GM23338 (cell line): ENCODE measurements at regions not wholly inside any gene's neighbourhood (a gene's known extent, or its start where the extent isn't known, plus 50 kb on each side); places are given as distances from the start of the nearest gene placed in this dataset.

Experiments
- ATAC-seq: fragments of 200-7000 bp; cut with Tn5 transposase; 3 replicates; pipeline ENCODE4 v1.9.1; 2020
- DNase-seq: peaks from one replicate; pipeline ENCODE4 v3.0.0-alpha.2; 2015; ENCODE audit warnings: low spot score
- H2AFZ ChIP-seq: fragments of 200-600 bp; sonication (generic); 2 replicates; pipeline ENCODE4 v1.8.0; 2016; ENCODE audit warnings: antibody characterized with exemption, mild to moderate bottlenecking, moderate library complexity
- H3F3A ChIP-seq: fragments of 200-600 bp; sonication (generic); replicated peaks from 2 replicates; pipeline ENCODE4 v1.8.0; 2017; ENCODE audit warnings: antibody characterized with exemption, mixed run types, low read depth
- H3K27ac ChIP-seq: fragments of 200-600 bp; sonication (generic); 2 replicates; pipeline ENCODE4 v1.6.1; 2016; ENCODE audit warnings: low read depth
- H3K27me3 ChIP-seq: fragments of 200-600 bp; sonication (generic); 2 replicates; pipeline ENCODE4 v1.8.0; 2016; ENCODE audit warnings: mild to moderate bottlenecking, mixed run types, moderate library complexity; ENCODE audit not compliant: insufficient read depth
- H3K36me3 ChIP-seq: fragments of 200-600 bp; sonication (generic); 2 replicates; pipeline ENCODE4 v1.8.0; 2016; ENCODE audit warnings: mild to moderate bottlenecking; ENCODE audit not compliant: insufficient read depth
- H3K4me1 ChIP-seq: fragments of 200-600 bp; sonication (generic); 2 replicates; pipeline ENCODE4 v1.8.0; 2016; ENCODE audit warnings: mild to moderate bottlenecking, moderate library complexity; ENCODE audit not compliant: insufficient read depth
- H3K4me2 ChIP-seq: fragments of 200-600 bp; sonication (generic); 2 replicates; pipeline ENCODE4 v1.7.1; 2017; ENCODE audit warnings: mixed run types
- H3K4me3 ChIP-seq: fragments of 200-600 bp; sonication (generic); 2 replicates; pipeline ENCODE4 v1.6.1; 2016; ENCODE audit warnings: mixed run types
- H3K79me2 ChIP-seq: fragments of 200-600 bp; sonication (generic); replicated peaks from 2 replicates; pipeline ENCODE4 v1.8.0; 2017; ENCODE audit warnings: mild to moderate bottlenecking; ENCODE audit not compliant: insufficient read depth
- H3K9me2 ChIP-seq: fragments of 200-600 bp; sonication (generic); 2 replicates; pipeline ENCODE4 v1.8.0; 2017; ENCODE audit not compliant: insufficient read depth
- H4K20me1 ChIP-seq: fragments of 200-600 bp; sonication (generic); replicated peaks from 2 replicates; pipeline ENCODE4 v1.8.0; 2017; ENCODE audit warnings: mild to moderate bottlenecking; ENCODE audit not compliant: insufficient read depth
- H3K27ac Mint-ChIP-seq: 2 replicates; pipeline ENCODE4 v1.8.0; 2020; ENCODE audit warnings: inconsistent platforms, mild to moderate bottlenecking, moderate library complexity, mixed read lengths
- H3K27me3 Mint-ChIP-seq: 3 replicates; pipeline ENCODE4 v1.8.0; 2022; ENCODE audit warnings: low read depth, mild to moderate bottlenecking, moderate library complexity, mixed read lengths, inconsistent platforms; ENCODE audit not compliant: insufficient read depth, poor library complexity
- H3K36me3 Mint-ChIP-seq: 3 replicates; pipeline ENCODE4 v1.8.0; 2021; ENCODE audit warnings: low read depth, mild to moderate bottlenecking, inconsistent platforms, moderate library complexity, mixed read lengths
- H3K4me1 Mint-ChIP-seq: 3 replicates; pipeline ENCODE4 v1.8.0; 2020; ENCODE audit warnings: mild to moderate bottlenecking, inconsistent platforms, mixed read lengths
- H3K4me3 Mint-ChIP-seq: 3 replicates; pipeline ENCODE4 v1.8.0; 2021; ENCODE audit warnings: moderate library complexity, mild to moderate bottlenecking, inconsistent platforms, mixed read lengths
- H3K9me3 Mint-ChIP-seq: 3 replicates; pipeline ENCODE4 v1.8.0; 2020; ENCODE audit warnings: moderate library complexity, mild to moderate bottlenecking, inconsistent platforms, mixed read lengths
- CREB1 ChIP-seq: fragments of 250-450 bp; sonication (Bioruptor Pico); IDR thresholded peaks from 2 replicates; pipeline ENCODE4 v1.5.0; 2020; ENCODE audit warnings: low read depth, mild to moderate bottlenecking, moderate library complexity
- EZH2 ChIP-seq: fragments of 200-600 bp; sonication (generic); IDR thresholded peaks from one replicate; pipeline ENCODE4 v1.8.0; 2017; ENCODE audit warnings: antibody characterized with exemption, mild to moderate bottlenecking, low read depth; ENCODE audit not compliant: unreplicated experiment
- EZH2phosphoT487 ChIP-seq: fragments of 200-600 bp; sonication (generic); IDR thresholded peaks from one replicate; pipeline ENCODE4 v1.8.1; 2018; ENCODE audit warnings: antibody characterized with exemption; ENCODE audit not compliant: unreplicated experiment
- JUNB ChIP-seq: IDR thresholded peaks from one replicate; pipeline ENCODE4 v1.6.1; 2016; ENCODE audit warnings: antibody characterized with exemption; ENCODE audit not compliant: unreplicated experiment
- POLR2AphosphoS5 ChIP-seq: IDR thresholded peaks from 2 replicates; pipeline ENCODE4 v1.6.1; 2016; ENCODE audit warnings: antibody characterized with exemption, low read depth
- ZNF114 ChIP-seq: fragments of 250-450 bp; sonication (Bioruptor Pico); IDR thresholded peaks from 2 replicates; pipeline ENCODE4 v1.5.0; 2020; ENCODE audit warnings: mild to moderate bottlenecking, moderate library complexity
- ZNF331 ChIP-seq: fragments of 250-450 bp; sonication (Bioruptor Pico); IDR thresholded peaks from 2 replicates; pipeline ENCODE4 v1.5.0; 2020; ENCODE audit warnings: low read depth, mild to moderate bottlenecking, moderate library complexity
- TF ChIP-seq, protein P1 (sequence below): fragments of 250-450 bp; sonication (Bioruptor Pico); IDR thresholded peaks from 2 replicates; pipeline ENCODE4 v1.5.0; 2020; ENCODE audit warnings: mild to moderate bottlenecking, moderate library complexity
- TF ChIP-seq, protein P2 (sequence below): IDR thresholded peaks from 2 replicates; pipeline ENCODE4 v1.6.1; 2016; ENCODE audit warnings: antibody characterized with exemption

DNA sequence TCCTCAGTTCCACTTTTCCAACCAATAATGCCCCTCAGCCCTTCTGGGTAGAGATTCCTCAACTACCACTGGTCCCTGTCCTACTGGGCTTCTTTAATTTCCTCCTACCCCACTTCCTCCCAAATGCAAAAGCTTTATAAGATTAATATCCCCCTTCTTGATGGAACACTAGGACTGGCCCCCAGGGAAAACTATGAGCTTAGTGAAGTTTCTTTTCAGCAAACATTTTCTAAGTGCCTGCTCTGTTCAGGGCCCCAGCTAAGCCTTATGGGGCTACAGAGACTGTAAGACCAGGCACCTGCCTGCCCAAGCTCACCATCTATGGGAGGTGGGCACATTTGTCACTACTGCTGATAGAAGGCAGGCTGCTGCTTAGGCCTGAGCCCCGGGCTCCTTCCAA lies 79.4 kb downstream of the RPLP1 start (continued):
- TF ChIP-seq, protein P1, sequence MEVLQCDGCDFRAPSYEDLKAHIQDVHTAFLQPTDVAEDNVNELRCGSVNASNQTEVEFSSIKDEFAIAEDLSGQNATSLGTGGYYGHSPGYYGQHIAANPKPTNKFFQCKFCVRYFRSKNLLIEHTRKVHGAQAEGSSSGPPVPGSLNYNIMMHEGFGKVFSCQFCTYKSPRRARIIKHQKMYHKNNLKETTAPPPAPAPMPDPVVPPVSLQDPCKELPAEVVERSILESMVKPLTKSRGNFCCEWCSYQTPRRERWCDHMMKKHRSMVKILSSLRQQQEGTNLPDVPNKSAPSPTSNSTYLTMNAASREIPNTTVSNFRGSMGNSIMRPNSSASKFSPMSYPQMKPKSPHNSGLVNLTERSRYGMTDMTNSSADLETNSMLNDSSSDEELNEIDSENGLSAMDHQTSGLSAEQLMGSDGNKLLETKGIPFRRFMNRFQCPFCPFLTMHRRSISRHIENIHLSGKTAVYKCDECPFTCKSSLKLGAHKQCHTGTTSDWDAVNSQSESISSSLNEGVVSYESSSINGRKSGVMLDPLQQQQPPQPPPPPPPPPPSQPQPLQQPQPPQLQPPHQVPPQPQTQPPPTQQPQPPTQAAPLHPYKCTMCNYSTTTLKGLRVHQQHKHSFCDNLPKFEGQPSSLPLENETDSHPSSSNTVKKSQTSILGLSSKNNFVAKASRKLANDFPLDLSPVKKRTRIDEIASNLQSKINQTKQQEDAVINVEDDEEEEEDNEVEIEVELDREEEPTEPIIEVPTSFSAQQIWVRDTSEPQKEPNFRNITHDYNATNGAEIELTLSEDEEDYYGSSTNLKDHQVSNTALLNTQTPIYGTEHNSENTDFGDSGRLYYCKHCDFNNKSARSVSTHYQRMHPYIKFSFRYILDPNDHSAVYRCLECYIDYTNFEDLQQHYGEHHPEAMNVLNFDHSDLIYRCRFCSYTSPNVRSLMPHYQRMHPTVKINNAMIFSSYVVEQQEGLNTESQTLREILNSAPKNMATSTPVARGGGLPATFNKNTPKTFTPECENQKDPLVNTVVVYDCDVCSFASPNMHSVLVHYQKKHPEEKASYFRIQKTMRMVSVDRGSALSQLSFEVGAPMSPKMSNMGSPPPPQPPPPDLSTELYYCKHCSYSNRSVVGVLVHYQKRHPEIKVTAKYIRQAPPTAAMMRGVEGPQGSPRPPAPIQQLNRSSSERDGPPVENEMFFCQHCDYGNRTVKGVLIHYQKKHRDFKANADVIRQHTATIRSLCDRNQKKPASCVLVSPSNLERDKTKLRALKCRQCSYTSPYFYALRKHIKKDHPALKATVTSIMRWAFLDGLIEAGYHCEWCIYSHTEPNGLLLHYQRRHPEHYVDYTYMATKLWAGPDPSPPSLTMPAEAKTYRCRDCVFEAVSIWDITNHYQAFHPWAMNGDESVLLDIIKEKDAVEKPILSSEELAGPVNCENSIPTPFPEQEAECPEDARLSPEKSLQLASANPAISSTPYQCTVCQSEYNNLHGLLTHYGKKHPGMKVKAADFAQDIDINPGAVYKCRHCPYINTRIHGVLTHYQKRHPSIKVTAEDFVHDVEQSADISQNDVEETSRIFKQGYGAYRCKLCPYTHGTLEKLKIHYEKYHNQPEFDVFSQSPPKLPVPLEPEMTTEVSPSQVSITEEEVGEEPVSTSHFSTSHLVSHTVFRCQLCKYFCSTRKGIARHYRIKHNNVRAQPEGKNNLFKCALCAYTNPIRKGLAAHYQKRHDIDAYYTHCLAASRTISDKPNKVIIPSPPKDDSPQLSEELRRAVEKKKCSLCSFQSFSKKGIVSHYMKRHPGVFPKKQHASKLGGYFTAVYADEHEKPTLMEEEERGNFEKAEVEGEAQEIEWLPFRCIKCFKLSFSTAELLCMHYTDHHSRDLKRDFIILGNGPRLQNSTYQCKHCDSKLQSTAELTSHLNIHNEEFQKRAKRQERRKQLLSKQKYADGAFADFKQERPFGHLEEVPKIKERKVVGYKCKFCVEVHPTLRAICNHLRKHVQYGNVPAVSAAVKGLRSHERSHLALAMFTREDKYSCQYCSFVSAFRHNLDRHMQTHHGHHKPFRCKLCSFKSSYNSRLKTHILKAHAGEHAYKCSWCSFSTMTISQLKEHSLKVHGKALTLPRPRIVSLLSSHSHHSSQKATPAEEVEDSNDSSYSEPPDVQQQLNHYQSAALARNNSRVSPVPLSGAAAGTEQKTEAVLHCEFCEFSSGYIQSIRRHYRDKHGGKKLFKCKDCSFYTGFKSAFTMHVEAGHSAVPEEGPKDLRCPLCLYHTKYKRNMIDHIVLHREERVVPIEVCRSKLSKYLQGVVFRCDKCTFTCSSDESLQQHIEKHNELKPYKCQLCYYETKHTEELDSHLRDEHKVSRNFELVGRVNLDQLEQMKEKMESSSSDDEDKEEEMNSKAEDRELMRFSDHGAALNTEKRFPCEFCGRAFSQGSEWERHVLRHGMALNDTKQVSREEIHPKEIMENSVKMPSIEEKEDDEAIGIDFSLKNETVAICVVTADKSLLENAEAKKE, result no peak
- no peak for TF ChIP-seq CREB1 (CRISPR knock-in tag)

DNA sequence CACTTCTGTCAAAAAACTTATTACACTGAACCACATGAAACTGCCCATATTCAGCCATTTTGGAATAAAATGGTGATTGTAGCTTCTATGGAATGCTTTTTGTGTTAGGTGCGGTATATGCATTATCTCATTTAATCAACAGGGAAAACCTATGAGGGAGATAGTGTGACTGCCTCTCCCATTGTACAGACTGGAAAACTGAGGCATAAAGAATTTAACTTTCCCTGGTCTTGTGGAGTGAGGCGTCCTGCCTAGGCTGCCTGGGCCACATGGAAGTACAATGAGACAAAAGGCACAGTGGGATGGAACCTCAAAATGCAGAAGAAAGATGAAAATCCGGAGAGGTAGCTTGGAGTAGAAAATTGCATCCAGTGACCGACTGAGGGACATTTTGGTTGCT lies 80.2 kb downstream of the RPLP1 start:
- H3K27me3 Mint-ChIP-seq, result no peaks in the 10 kb centered on the region
- no peaks in the 10 kb centered on the region for H3K9me3 Mint-ChIP-seq
- H3K4me3 Mint-ChIP-seq, result no peak overlapping the region
- TF ChIP-seq EZH2phosphoT487 (no peak), EZH2 (no peak), ZNF331 (CRISPR knock-in tag) (no peak), POLR2AphosphoS5 (no peak), ZNF114 (no peak), JUNB (no peak)
- TF ChIP-seq, protein P2, sequence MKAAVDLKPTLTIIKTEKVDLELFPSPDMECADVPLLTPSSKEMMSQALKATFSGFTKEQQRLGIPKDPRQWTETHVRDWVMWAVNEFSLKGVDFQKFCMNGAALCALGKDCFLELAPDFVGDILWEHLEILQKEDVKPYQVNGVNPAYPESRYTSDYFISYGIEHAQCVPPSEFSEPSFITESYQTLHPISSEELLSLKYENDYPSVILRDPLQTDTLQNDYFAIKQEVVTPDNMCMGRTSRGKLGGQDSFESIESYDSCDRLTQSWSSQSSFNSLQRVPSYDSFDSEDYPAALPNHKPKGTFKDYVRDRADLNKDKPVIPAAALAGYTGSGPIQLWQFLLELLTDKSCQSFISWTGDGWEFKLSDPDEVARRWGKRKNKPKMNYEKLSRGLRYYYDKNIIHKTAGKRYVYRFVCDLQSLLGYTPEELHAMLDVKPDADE, result no peak
- TF ChIP-seq, protein P1, result no peak

More for the DNA sequence above, 80.2 kb downstream of the RPLP1 start:
- no peak for DNase-seq
- H3K27ac Mint-ChIP-seq, result no peak overlapping the region
- Histone ChIP-seq H3K79me2 (no peaks in the 10 kb centered on the region), H3K27ac (no peak overlapping the region), H3K4me3 (no peak overlapping the region), H3K4me2 (no peak overlapping the region), H3K4me1 (peaks cover 16% of the 10 kb centered on the region), H3K9me2 (no peaks in the 10 kb centered on the region), H2AFZ (no peak overlapping the region), H4K20me1 (no peaks in the 10 kb centered on the region; the same call in 1 of the 2 replicates), H3F3A (no peaks in the 10 kb centered on the region), H3K36me3 (no peaks in the 10 kb centered on the region), H3K27me3 (no peaks in the 10 kb centered on the region)
- H3K4me1 Mint-ChIP-seq, result peaks cover 42% of the 10 kb centered on the region
- no peaks in the 10 kb centered on the region for H3K36me3 Mint-ChIP-seq
- ATAC-seq, result no peak
